ENCODE measurements at regions not wholly inside any gene's neighbourhood (a gene's known extent, or its start where the extent isn't known, plus 50 kb on each side); places are given as distances from the start of the nearest gene placed in this dataset.

DNA sequence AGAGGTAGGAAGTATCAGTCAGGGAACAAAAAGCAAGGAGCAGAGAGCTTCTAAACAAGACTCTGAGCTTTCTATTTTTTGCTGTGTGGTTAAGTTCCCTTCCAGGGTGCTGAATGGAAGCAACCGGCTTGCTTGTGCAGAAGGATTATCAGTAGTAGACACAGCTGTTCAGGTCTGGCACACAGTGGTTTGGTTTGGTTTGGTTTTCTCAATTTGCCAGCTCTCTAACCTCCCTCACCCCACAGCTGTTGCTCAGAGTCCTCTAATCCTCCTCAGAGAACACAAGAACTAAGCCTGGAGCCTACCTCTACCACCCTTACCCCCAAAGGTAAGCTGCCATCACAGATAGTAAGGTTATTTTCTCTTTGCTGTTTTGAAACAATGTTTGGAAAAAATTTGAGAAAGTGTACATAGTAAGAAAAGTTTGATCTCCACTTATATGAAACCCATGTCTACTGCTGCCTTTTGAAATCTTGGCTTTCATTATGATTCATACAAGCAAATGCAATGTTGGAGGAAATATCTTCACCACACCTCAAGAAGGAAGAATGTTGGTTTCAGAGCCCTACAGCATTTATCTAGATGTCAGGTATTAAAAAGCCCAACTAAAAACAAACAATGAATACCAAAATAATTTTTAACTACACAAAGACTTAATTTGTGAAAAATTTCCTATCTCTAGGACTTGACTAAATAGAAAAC lies 255.3 kb downstream of the NR4A2 start:
- TF ChIP-seq, protein P1, sequence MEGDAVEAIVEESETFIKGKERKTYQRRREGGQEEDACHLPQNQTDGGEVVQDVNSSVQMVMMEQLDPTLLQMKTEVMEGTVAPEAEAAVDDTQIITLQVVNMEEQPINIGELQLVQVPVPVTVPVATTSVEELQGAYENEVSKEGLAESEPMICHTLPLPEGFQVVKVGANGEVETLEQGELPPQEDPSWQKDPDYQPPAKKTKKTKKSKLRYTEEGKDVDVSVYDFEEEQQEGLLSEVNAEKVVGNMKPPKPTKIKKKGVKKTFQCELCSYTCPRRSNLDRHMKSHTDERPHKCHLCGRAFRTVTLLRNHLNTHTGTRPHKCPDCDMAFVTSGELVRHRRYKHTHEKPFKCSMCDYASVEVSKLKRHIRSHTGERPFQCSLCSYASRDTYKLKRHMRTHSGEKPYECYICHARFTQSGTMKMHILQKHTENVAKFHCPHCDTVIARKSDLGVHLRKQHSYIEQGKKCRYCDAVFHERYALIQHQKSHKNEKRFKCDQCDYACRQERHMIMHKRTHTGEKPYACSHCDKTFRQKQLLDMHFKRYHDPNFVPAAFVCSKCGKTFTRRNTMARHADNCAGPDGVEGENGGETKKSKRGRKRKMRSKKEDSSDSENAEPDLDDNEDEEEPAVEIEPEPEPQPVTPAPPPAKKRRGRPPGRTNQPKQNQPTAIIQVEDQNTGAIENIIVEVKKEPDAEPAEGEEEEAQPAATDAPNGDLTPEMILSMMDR (IDR thresholded peaks at IDR 0.05): no peak
- TF ChIP-seq REST (IDR thresholded peaks at IDR 0.05; ENCODE audit: low read depth, low read length) (no peak), RAD21 (IDR thresholded peaks at IDR 0.05; ENCODE audit: low read length) (no peak), EZH2phosphoT487 (IDR thresholded peaks at IDR 0.05; ENCODE audit: borderline replicate concordance, low read depth) (no peak), POLR2AphosphoS5 (IDR thresholded peaks at IDR 0.05; ENCODE audit: low read depth, low read length) (no peak), EP300 (IDR thresholded peaks at IDR 0.05; ENCODE audit: borderline replicate concordance in 1 of 2, low read depth in 1 of 2, low read length in 1 of 2) (no peak), YY1 (IDR thresholded peaks at IDR 0.05; ENCODE audit: low read depth) (no peak), RCOR1 (IDR thresholded peaks at IDR 0.05; ENCODE audit: low read length) (no peak), CHD2 (IDR thresholded peaks at IDR 0.05; ENCODE audit: low read length, partially characterized antibody) (no peak), USF2 (IDR thresholded peaks at IDR 0.05; ENCODE audit: borderline replicate concordance, low read depth, low read length) (no peak), SIN3A (IDR thresholded peaks at IDR 0.05; ENCODE audit: borderline replicate concordance, low read depth, low read length) (no peak), TCF12 (IDR thresholded peaks at IDR 0.05) (no peak), JUND (IDR thresholded peaks at IDR 0.05) (no peak)
